ENCODE measurements at regions not wholly inside any gene's neighbourhood (a gene's known extent, or its start where the extent isn't known, plus 50 kb on each side); places are given as distances from the start of the nearest gene placed in this dataset.

DNA sequence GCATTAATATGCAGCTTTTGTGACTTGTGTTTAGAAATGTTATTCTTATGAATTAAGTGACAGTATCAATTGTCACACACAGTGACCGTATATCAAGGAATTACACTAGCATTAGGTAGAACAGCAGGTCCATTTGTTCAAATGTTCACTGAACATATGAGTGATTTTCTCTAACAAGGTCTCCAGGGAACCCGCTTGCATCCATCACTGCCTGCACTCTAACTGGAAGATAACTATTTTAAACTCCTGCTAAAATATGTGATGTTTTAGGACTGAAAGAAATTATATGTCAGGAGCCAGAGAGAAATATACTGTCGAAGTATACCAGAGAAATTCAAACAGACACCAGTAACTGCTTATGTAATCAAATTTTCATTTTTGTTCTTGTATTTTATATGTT is 1395.7 kb downstream of the PCDH18 start:
- no peak for DNase-seq
- Mint-ChIP-seq H3K4me3 (no peak overlapping the region), H3K9me3 (peaks cover 16% of the 10 kb centered on the region), H3K4me1 (ENCODE audit: low read depth) (no peaks in the 10 kb centered on the region), H3K36me3 (ENCODE audit: low read depth) (no peaks in the 10 kb centered on the region), H3K27ac (no peak overlapping the region), H3K27me3 (ENCODE audit: insufficient read depth) (no peaks in the 10 kb centered on the region)
- TF ChIP-seq, protein P1, sequence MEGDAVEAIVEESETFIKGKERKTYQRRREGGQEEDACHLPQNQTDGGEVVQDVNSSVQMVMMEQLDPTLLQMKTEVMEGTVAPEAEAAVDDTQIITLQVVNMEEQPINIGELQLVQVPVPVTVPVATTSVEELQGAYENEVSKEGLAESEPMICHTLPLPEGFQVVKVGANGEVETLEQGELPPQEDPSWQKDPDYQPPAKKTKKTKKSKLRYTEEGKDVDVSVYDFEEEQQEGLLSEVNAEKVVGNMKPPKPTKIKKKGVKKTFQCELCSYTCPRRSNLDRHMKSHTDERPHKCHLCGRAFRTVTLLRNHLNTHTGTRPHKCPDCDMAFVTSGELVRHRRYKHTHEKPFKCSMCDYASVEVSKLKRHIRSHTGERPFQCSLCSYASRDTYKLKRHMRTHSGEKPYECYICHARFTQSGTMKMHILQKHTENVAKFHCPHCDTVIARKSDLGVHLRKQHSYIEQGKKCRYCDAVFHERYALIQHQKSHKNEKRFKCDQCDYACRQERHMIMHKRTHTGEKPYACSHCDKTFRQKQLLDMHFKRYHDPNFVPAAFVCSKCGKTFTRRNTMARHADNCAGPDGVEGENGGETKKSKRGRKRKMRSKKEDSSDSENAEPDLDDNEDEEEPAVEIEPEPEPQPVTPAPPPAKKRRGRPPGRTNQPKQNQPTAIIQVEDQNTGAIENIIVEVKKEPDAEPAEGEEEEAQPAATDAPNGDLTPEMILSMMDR (IDR thresholded peaks at IDR 0.05) = no peak

DNA sequence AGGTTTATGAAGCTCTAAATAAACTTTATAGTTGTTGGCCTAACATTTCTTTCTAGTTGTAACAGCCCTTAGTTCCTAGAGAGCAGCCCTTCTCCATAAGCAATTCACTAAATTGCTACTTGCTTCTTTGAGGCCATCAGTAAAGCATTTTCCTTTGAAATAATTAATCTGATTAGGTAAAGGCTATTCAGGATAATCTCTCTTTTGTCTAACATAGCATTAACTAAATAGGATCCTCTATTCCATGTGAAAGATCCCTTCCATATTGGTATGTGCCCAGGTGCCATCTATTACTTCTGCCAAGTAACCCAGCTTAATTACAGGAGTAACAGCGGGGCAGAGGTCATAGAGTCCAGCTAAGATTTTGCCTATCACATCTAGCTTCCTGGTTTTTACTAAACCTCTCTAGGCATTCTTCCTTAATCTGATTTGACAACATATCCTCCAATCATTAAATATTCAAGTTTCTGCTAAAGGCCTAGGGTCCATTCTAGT is 1408.0 kb downstream of the PCDH18 start:
- Mint-ChIP-seq H3K27me3 (ENCODE audit: insufficient read depth) (no peaks in the 10 kb centered on the region; the same call in 1 of the 2 replicates), H3K9me3 (peaks cover 24% of the 10 kb centered on the region), H3K27ac (no peak overlapping the region), H3K36me3 (ENCODE audit: low read depth) (no peaks in the 10 kb centered on the region), H3K4me1 (ENCODE audit: low read depth) (no peaks in the 10 kb centered on the region), H3K4me3 (no peak overlapping the region)
- TF ChIP-seq, protein P1 (IDR thresholded peaks at IDR 0.05) = no peak
- no peak for DNase-seq

DNA sequence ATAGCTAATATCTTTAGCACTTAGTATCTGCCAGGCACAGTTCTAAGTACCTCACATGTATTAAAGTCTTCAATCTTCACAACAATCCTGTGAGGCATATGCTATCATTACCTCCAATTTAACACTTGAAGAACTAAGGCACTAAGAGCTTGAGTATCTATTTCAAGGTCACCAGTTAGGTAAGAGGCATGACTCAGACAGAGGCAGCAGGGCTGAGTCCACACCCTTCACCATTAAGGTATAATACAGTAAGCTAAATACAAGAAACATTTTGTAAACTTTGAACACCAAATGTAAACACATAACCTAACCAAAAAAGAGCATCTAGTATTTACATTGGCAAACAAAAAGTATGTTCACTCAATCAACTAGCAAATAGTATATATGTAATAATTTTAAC is 1410.9 kb downstream of the PCDH18 start:
- no peak overlapping the region for H3K27ac Mint-ChIP-seq
- TF ChIP-seq, protein P1 (IDR thresholded peaks at IDR 0.05) = no peak
- H3K9me3 Mint-ChIP-seq = peaks cover 13% of the 10 kb centered on the region
- H3K27me3 Mint-ChIP-seq (ENCODE audit: insufficient read depth) = no peaks in the 10 kb centered on the region; the same call in 1 of the 2 replicates
- H3K4me1 Mint-ChIP-seq (ENCODE audit: low read depth) = no peaks in the 10 kb centered on the region
- no peak overlapping the region for H3K4me3 Mint-ChIP-seq
- no peak for DNase-seq
- no peaks in the 10 kb centered on the region for H3K36me3 Mint-ChIP-seq (ENCODE audit: low read depth)

DNA sequence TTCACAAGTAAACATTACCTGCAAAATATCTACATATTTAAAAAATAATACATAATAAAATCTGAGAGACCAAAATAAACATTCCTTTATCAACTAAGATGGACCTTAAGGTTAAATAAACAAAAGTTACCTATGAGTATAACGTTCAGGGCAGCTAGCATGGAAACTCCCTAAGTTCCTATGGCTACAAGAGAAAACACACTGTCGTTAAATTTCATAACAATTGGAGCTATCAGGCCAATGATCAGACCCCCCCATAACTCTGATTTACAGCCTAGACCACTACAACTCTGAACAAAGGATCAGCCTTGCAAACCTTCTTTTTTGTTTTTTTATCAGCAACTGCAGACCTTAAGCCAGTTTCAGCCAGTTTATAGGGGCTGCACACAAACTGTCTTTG is 1418.4 kb downstream of the PCDH18 start:
- no peak overlapping the region for H3K27ac Mint-ChIP-seq
- H3K36me3 Mint-ChIP-seq (ENCODE audit: low read depth) = no peaks in the 10 kb centered on the region
- TF ChIP-seq, protein P1 (IDR thresholded peaks at IDR 0.05) = no peak
- no peaks in the 10 kb centered on the region for H3K4me1 Mint-ChIP-seq (ENCODE audit: low read depth)
- no peak for DNase-seq
- peaks cover 11% of the 10 kb centered on the region; the same call in 1 of the 2 replicates for H3K9me3 Mint-ChIP-seq
- no peaks in the 10 kb centered on the region for H3K27me3 Mint-ChIP-seq (ENCODE audit: insufficient read depth)
- H3K4me3 Mint-ChIP-seq = no peak overlapping the region

DNA sequence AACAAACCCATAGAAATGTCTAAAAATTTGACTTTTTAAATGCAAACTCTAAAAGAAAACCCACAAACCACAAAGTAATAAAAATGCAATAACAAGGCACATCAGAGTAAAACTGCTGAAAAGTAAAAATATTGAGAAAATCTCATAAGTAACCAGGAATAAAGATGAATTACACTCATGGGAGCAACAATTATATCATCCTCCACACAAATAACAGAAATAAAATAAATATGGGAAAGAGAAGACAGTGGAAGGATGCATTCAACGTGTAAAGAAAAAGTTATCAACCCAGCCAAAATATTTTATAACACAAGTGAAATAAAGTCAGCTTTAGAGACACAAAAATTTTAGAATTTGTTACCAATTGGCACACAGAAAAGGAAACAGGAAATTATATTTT is 1420.2 kb downstream of the PCDH18 start:
- H3K4me1 Mint-ChIP-seq (ENCODE audit: low read depth) = no peaks in the 10 kb centered on the region
- DNase-seq = no peak
- no peaks in the 10 kb centered on the region for H3K36me3 Mint-ChIP-seq (ENCODE audit: low read depth)
- TF ChIP-seq, protein P1 (IDR thresholded peaks at IDR 0.05) = no peak
- peaks cover 11% of the 10 kb centered on the region; the same call in 1 of the 2 replicates for H3K9me3 Mint-ChIP-seq
- H3K27me3 Mint-ChIP-seq (ENCODE audit: insufficient read depth) = no peaks in the 10 kb centered on the region
- no peak overlapping the region for H3K4me3 Mint-ChIP-seq
- no peak overlapping the region for H3K27ac Mint-ChIP-seq

DNA sequence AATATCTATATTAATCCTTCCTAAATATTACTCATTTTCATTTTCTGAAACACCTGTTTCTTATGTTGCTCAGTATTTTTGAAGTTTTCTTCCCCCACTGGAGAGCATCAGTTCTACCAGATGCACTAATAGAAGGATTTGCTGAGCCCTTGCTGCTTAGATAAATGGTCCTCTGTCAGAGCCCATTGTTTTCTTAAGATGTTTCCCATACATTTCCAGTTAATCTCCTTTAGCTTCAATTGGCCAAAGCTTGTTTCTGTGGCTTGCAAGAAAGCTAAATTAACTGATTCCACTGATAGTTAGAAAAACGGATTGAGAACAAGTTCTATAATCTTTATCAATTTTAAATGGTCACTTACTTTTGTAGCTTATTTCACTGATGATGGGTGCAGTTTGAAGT is 1425.5 kb downstream of the PCDH18 start:
- H3K4me1 Mint-ChIP-seq (ENCODE audit: low read depth) = no peaks in the 10 kb centered on the region
- no peak overlapping the region for H3K27ac Mint-ChIP-seq
- no peak for DNase-seq

More for the DNA sequence above, 1425.5 kb downstream of the PCDH18 start:
- Mint-ChIP-seq H3K36me3 (ENCODE audit: low read depth) (no peaks in the 10 kb centered on the region), H3K9me3 (peaks cover 5% of the 10 kb centered on the region; the same call in 1 of the 2 replicates), H3K27me3 (ENCODE audit: insufficient read depth) (no peaks in the 10 kb centered on the region), H3K4me3 (no peak overlapping the region)
- TF ChIP-seq, protein P1 (IDR thresholded peaks at IDR 0.05) = no peak

Measured in HFFc6 (cell line).